GM23338 (cell line): ENCODE measurements at regions not wholly inside any gene's neighbourhood (a gene's known extent, or its start where the extent isn't known, plus 50 kb on each side); places are given as distances from the start of the nearest gene placed in this dataset.

ENCODE experiments used
- ATAC-seq: fragments of 200-7000 bp; cut with Tn5 transposase; 3 replicates; pipeline ENCODE4 v1.9.1; 2020
- DNase-seq: peaks from one replicate; pipeline ENCODE4 v3.0.0-alpha.2; 2015; ENCODE audit warnings: low spot score
- H2AFZ ChIP-seq: fragments of 200-600 bp; sonication (generic); 2 replicates; pipeline ENCODE4 v1.8.0; 2016; ENCODE audit warnings: antibody characterized with exemption, mild to moderate bottlenecking, moderate library complexity
- H3F3A ChIP-seq: fragments of 200-600 bp; sonication (generic); replicated peaks from 2 replicates; pipeline ENCODE4 v1.8.0; 2017; ENCODE audit warnings: antibody characterized with exemption, mixed run types, low read depth
- H3K27ac ChIP-seq: fragments of 200-600 bp; sonication (generic); 2 replicates; pipeline ENCODE4 v1.6.1; 2016; ENCODE audit warnings: low read depth
- H3K27me3 ChIP-seq: fragments of 200-600 bp; sonication (generic); 2 replicates; pipeline ENCODE4 v1.8.0; 2016; ENCODE audit warnings: mild to moderate bottlenecking, mixed run types, moderate library complexity; ENCODE audit not compliant: insufficient read depth
- H3K36me3 ChIP-seq: fragments of 200-600 bp; sonication (generic); 2 replicates; pipeline ENCODE4 v1.8.0; 2016; ENCODE audit warnings: mild to moderate bottlenecking; ENCODE audit not compliant: insufficient read depth
- H3K4me1 ChIP-seq: fragments of 200-600 bp; sonication (generic); 2 replicates; pipeline ENCODE4 v1.8.0; 2016; ENCODE audit warnings: mild to moderate bottlenecking, moderate library complexity; ENCODE audit not compliant: insufficient read depth
- H3K4me2 ChIP-seq: fragments of 200-600 bp; sonication (generic); 2 replicates; pipeline ENCODE4 v1.7.1; 2017; ENCODE audit warnings: mixed run types
- H3K4me3 ChIP-seq: fragments of 200-600 bp; sonication (generic); 2 replicates; pipeline ENCODE4 v1.6.1; 2016; ENCODE audit warnings: mixed run types
- H3K79me2 ChIP-seq: fragments of 200-600 bp; sonication (generic); replicated peaks from 2 replicates; pipeline ENCODE4 v1.8.0; 2017; ENCODE audit warnings: mild to moderate bottlenecking; ENCODE audit not compliant: insufficient read depth
- H3K9me2 ChIP-seq: fragments of 200-600 bp; sonication (generic); 2 replicates; pipeline ENCODE4 v1.8.0; 2017; ENCODE audit not compliant: insufficient read depth
- H4K20me1 ChIP-seq: fragments of 200-600 bp; sonication (generic); replicated peaks from 2 replicates; pipeline ENCODE4 v1.8.0; 2017; ENCODE audit warnings: mild to moderate bottlenecking; ENCODE audit not compliant: insufficient read depth
- H3K27ac Mint-ChIP-seq: 2 replicates; pipeline ENCODE4 v1.8.0; 2020; ENCODE audit warnings: inconsistent platforms, mild to moderate bottlenecking, moderate library complexity, mixed read lengths
- H3K27me3 Mint-ChIP-seq: 3 replicates; pipeline ENCODE4 v1.8.0; 2022; ENCODE audit warnings: low read depth, mild to moderate bottlenecking, moderate library complexity, mixed read lengths, inconsistent platforms; ENCODE audit not compliant: insufficient read depth, poor library complexity
- H3K36me3 Mint-ChIP-seq: 3 replicates; pipeline ENCODE4 v1.8.0; 2021; ENCODE audit warnings: low read depth, mild to moderate bottlenecking, inconsistent platforms, moderate library complexity, mixed read lengths
- H3K4me1 Mint-ChIP-seq: 3 replicates; pipeline ENCODE4 v1.8.0; 2020; ENCODE audit warnings: mild to moderate bottlenecking, inconsistent platforms, mixed read lengths
- H3K4me3 Mint-ChIP-seq: 3 replicates; pipeline ENCODE4 v1.8.0; 2021; ENCODE audit warnings: moderate library complexity, mild to moderate bottlenecking, inconsistent platforms, mixed read lengths
- H3K9me3 Mint-ChIP-seq: 3 replicates; pipeline ENCODE4 v1.8.0; 2020; ENCODE audit warnings: moderate library complexity, mild to moderate bottlenecking, inconsistent platforms, mixed read lengths
- CREB1 ChIP-seq: fragments of 250-450 bp; sonication (Bioruptor Pico); IDR thresholded peaks from 2 replicates; pipeline ENCODE4 v1.5.0; 2020; ENCODE audit warnings: low read depth, mild to moderate bottlenecking, moderate library complexity
- ETS1 ChIP-seq: IDR thresholded peaks from 2 replicates; pipeline ENCODE4 v1.6.1; 2016; ENCODE audit warnings: antibody characterized with exemption
- EZH2 ChIP-seq: fragments of 200-600 bp; sonication (generic); IDR thresholded peaks from one replicate; pipeline ENCODE4 v1.8.0; 2017; ENCODE audit warnings: antibody characterized with exemption, mild to moderate bottlenecking, low read depth; ENCODE audit not compliant: unreplicated experiment
- EZH2phosphoT487 ChIP-seq: fragments of 200-600 bp; sonication (generic); IDR thresholded peaks from one replicate; pipeline ENCODE4 v1.8.1; 2018; ENCODE audit warnings: antibody characterized with exemption; ENCODE audit not compliant: unreplicated experiment
- JUNB ChIP-seq: IDR thresholded peaks from one replicate; pipeline ENCODE4 v1.6.1; 2016; ENCODE audit warnings: antibody characterized with exemption; ENCODE audit not compliant: unreplicated experiment
- NANOG ChIP-seq: IDR thresholded peaks from 2 replicates; pipeline ENCODE4 v1.6.1; 2016; ENCODE audit warnings: antibody characterized with exemption, borderline replicate concordance
- POLR2AphosphoS5 ChIP-seq: IDR thresholded peaks from 2 replicates; pipeline ENCODE4 v1.6.1; 2016; ENCODE audit warnings: antibody characterized with exemption, low read depth
- REST ChIP-seq: IDR thresholded peaks from one replicate; pipeline ENCODE4 v1.6.1; 2018; ENCODE audit warnings: antibody characterized with exemption; ENCODE audit not compliant: unreplicated experiment
- STAT1 ChIP-seq: IDR thresholded peaks from one replicate; pipeline ENCODE4 v1.6.1; 2016; ENCODE audit warnings: antibody characterized with exemption; ENCODE audit not compliant: unreplicated experiment
- ZNF114 ChIP-seq: fragments of 250-450 bp; sonication (Bioruptor Pico); IDR thresholded peaks from 2 replicates; pipeline ENCODE4 v1.5.0; 2020; ENCODE audit warnings: mild to moderate bottlenecking, moderate library complexity
- ZNF331 ChIP-seq: fragments of 250-450 bp; sonication (Bioruptor Pico); IDR thresholded peaks from 2 replicates; pipeline ENCODE4 v1.5.0; 2020; ENCODE audit warnings: low read depth, mild to moderate bottlenecking, moderate library complexity
- ZNF462 ChIP-seq: fragments of 250-450 bp; sonication (Bioruptor Pico); IDR thresholded peaks from 2 replicates; pipeline ENCODE4 v1.5.0; 2020; ENCODE audit warnings: mild to moderate bottlenecking, moderate library complexity

GRCh38 chr1:19010503-19010902, 54.0 kb upstream of the IFFO2 start:
- Histone ChIP-seq H2AFZ (no peak overlapping the region), H3K36me3 (no peaks in the 10 kb centered on the region), H3K9me2 (no peaks in the 10 kb centered on the region), H3K27ac (no peak overlapping the region), H3K27me3 (no peaks in the 10 kb centered on the region), H3F3A (no peaks in the 10 kb centered on the region), H3K79me2 (no peaks in the 10 kb centered on the region), H3K4me1 (peaks cover 17% of the 10 kb centered on the region), H3K4me3 (no peak overlapping the region), H4K20me1 (no peaks in the 10 kb centered on the region), H3K4me2 (no peak overlapping the region)
- H3K27ac Mint-ChIP-seq = 0 out of 2 replicates have a peak overlapping the region, but pooled peaks have one; percentile 25
- H3K36me3 Mint-ChIP-seq = no peaks in the 10 kb centered on the region
- no peak for TF ChIP-seq ETS1
- TF ChIP-seq REST = no peak
- TF ChIP-seq STAT1 = no peak
- TF ChIP-seq ZNF462 (CRISPR knock-in tag) = no peak
- TF ChIP-seq ZNF331 (CRISPR knock-in tag) = no peak
- TF ChIP-seq JUNB = no peak
- no peak for TF ChIP-seq ZNF114 (CRISPR knock-in tag)
- no peak for TF ChIP-seq NANOG
- no peak for TF ChIP-seq POLR2AphosphoS5
- no peak for TF ChIP-seq CREB1 (CRISPR knock-in tag)
- no peak for TF ChIP-seq EZH2
- TF ChIP-seq EZH2phosphoT487 = no peak
- no peaks in the 10 kb centered on the region for H3K9me3 Mint-ChIP-seq
- DNase-seq = no peak
- no peak overlapping the region for H3K4me3 Mint-ChIP-seq
- ATAC-seq = no peak
- H3K27me3 Mint-ChIP-seq = peaks cover 15% of the 10 kb centered on the region
- peaks cover 37% of the 10 kb centered on the region for H3K4me1 Mint-ChIP-seq
